CD14-positive monocyte (primary cell): ENCODE measurements at regions not wholly inside any gene's neighbourhood (a gene's known extent, or its start where the extent isn't known, plus 50 kb on each side); places are given as distances from the start of the nearest gene placed in this dataset.

ENCODE experiments used
- DNase-seq, 3 donors: peaks; one replicate each; pipeline ENCODE4 v3.0.0-alpha.2; 2011 to 2022
- H2AFZ ChIP-seq: 2 replicates; pipeline ENCODE4 v1.6.0; 2012; ENCODE audit warnings: mild to moderate bottlenecking, low read depth, low read length, inconsistent platforms; ENCODE audit not compliant: insufficient read depth, poor library complexity, severe bottlenecking
- H3K27ac ChIP-seq, 2 donors: 1 replicate in 1 of 2; 2 replicates in 1 of 2; pipeline ENCODE4 v1.5.1; 2012 to 2013; ENCODE audit warnings: low read length in 2 of 2, control low read depth in 1 of 2, inconsistent platforms in 1 of 2, low read depth in 1 of 2, mild to moderate bottlenecking in 1 of 2
- H3K27me3 ChIP-seq, 2 donors: one replicate each; pipeline versions ENCODE4 v1.6.0 to v1.6.1; 2011 to 2013; ENCODE audit warnings: low read length in 2 of 2; ENCODE audit not compliant: control insufficient read depth in 2 of 2, insufficient read depth in 2 of 2
- H3K36me3 ChIP-seq, 2 donors: replicated peaks in 1 of 2; 1 replicate in 1 of 2; 2 replicates in 1 of 2; pipeline versions ENCODE4 v1.5.1 to v1.6.1; 2012 to 2013; ENCODE audit warnings: low read length in 2 of 2, control low read depth in 1 of 2, inconsistent platforms in 1 of 2, mild to moderate bottlenecking in 1 of 2; ENCODE audit not compliant: insufficient read depth in 2 of 2, control insufficient read depth in 1 of 2
- H3K4me1 ChIP-seq, 2 donors: 1 replicate in 1 of 2; 2 replicates in 1 of 2; pipeline versions ENCODE4 v1.5.1 to v1.6.1; 2012 to 2013; ENCODE audit warnings: low read length in 2 of 2, control low read depth in 1 of 2, inconsistent platforms in 1 of 2, mild to moderate bottlenecking in 1 of 2, moderate library complexity in 1 of 2; ENCODE audit not compliant: insufficient read depth in 2 of 2, control insufficient read depth in 1 of 2
- H3K4me2 ChIP-seq: replicated peaks from 2 replicates; pipeline ENCODE3; 2012; ENCODE audit warnings: low read length, moderate library complexity, mild to moderate bottlenecking; ENCODE audit not compliant: poor library complexity, severe bottlenecking; ENCODE audit errors: extremely low read depth
- H3K4me3 ChIP-seq, 3 experiments: fragments of 200-600 bp in 1 of 3; sonication (generic) in 1 of 3; replicated peaks in 1 of 3; 1 replicate in 2 of 3; 2 replicates in 1 of 3; pipeline ENCODE4 v1.5.1; 2011 to 2013; ENCODE audit warnings: low read length in 3 of 3, mild to moderate bottlenecking in 3 of 3, control low read depth in 2 of 3, low read depth in 2 of 3, inconsistent platforms in 1 of 3, moderate library complexity in 1 of 3
- H3K79me2 ChIP-seq: 2 replicates; pipeline ENCODE4 v1.6.0; 2012; ENCODE audit warnings: mild to moderate bottlenecking, control low read depth, inconsistent platforms, low read length, moderate library complexity; ENCODE audit not compliant: insufficient read depth
- H3K9ac ChIP-seq: 2 replicates; pipeline ENCODE4 v1.6.0; 2017; ENCODE audit warnings: low read length, mild to moderate bottlenecking; ENCODE audit not compliant: insufficient read depth, poor library complexity, severe bottlenecking
- H3K9me3 ChIP-seq, 2 donors: replicated peaks in 1 of 2; 1 replicate in 1 of 2; 2 replicates in 1 of 2; pipeline versions ENCODE4 v1.5.1 to v1.6.1; 2012 to 2013; ENCODE audit warnings: low read length in 2 of 2, control low read depth in 1 of 2; ENCODE audit not compliant: control insufficient read depth in 1 of 2, insufficient read depth in 1 of 2
- H4K20me1 ChIP-seq: 2 replicates; pipeline ENCODE4 v1.6.0; 2012; ENCODE audit warnings: mild to moderate bottlenecking, low read length, control low read depth, moderate library complexity; ENCODE audit not compliant: insufficient read depth
- H3K27ac Mint-ChIP-seq, 7 donors: one replicate each; pipeline ENCODE4 v1.8.0; 2020; ENCODE audit warnings: mild to moderate bottlenecking in 7 of 7, mixed read lengths in 7 of 7, moderate library complexity in 6 of 7, inconsistent platforms in 2 of 7
- H3K27me3 Mint-ChIP-seq, 3 donors: one replicate each; pipeline ENCODE4 v1.8.0; 2021 to 2022; ENCODE audit warnings: low read depth in 3 of 3, mild to moderate bottlenecking in 3 of 3, mixed read lengths in 3 of 3, moderate library complexity in 3 of 3, inconsistent platforms in 1 of 3
- H3K36me3 Mint-ChIP-seq, 2 donors: one replicate each; pipeline ENCODE4 v1.8.0; 2020; ENCODE audit warnings: mixed read lengths in 2 of 2, inconsistent platforms in 1 of 2, mild to moderate bottlenecking in 1 of 2
- H3K4me1 Mint-ChIP-seq: one replicate; pipeline ENCODE4 v1.8.0; 2020; ENCODE audit warnings: mild to moderate bottlenecking, mixed read lengths
- H3K4me3 Mint-ChIP-seq, 2 donors: one replicate each; pipeline ENCODE4 v1.8.0; 2020; ENCODE audit warnings: mild to moderate bottlenecking in 2 of 2, mixed read lengths in 2 of 2, moderate library complexity in 1 of 2
- H3K9me3 Mint-ChIP-seq, 7 donors: one replicate each; pipeline ENCODE4 v1.8.0; 2020 to 2022; ENCODE audit warnings: mixed read lengths in 7 of 7, mild to moderate bottlenecking in 6 of 7, moderate library complexity in 6 of 7, inconsistent platforms in 2 of 7
- WGBS: methylation state at CpG from one replicate; pipeline ENCODE4 v1.1.5; 2013; ENCODE audit warnings: missing lambda C conversion rate; ENCODE audit not compliant: insufficient coverage; 5-methylcytosine and 5-hydroxymethylcytosine counted together
- intact Hi-C, 2 donors: fragments of 100-400 bp; cut with micrococcal nuclease; formaldehyde crosslinking; loops; one replicate each; pipeline versions ENCODE4 v1.15.0 to v1.15.1; 2023
- TF ChIP-seq, protein P1 (sequence below): fragments of 200-600 bp; IDR thresholded peaks from one replicate; pipeline ENCODE4 v1.8.0; 2022; ENCODE audit warnings: antibody characterized with exemption, mild to moderate bottlenecking

GRCh38 chr7:136403591-136403990, 426.4 kb upstream of the MTPN start:
- Mint-ChIP-seq H3K4me3 (no peak overlapping the region), H3K36me3 (no peaks in the 10 kb centered on the region), H3K9me3 (no peaks in the 10 kb centered on the region), H3K4me1 (no peaks in the 10 kb centered on the region), H3K27ac (no peak overlapping the region), H3K27me3 (peaks cover 0 to 1% (median 0%) of the 10 kb centered on the region in 3 donors)
- Histone ChIP-seq H4K20me1 (no peaks in the 10 kb centered on the region), H3K4me1 (no peaks in the 10 kb centered on the region), H3K4me2 (no peak overlapping the region), H2AFZ (no peak overlapping the region), H3K36me3 (no peaks in the 10 kb centered on the region), H3K27me3 (no peaks in the 10 kb centered on the region), H3K4me3 (no peak overlapping the region), H3K9me3 (no peaks in the 10 kb centered on the region), H3K79me2 (no peaks in the 10 kb centered on the region), H3K9ac (no peak overlapping the region), H3K27ac (no peak overlapping the region)
- TF ChIP-seq, protein P1, sequence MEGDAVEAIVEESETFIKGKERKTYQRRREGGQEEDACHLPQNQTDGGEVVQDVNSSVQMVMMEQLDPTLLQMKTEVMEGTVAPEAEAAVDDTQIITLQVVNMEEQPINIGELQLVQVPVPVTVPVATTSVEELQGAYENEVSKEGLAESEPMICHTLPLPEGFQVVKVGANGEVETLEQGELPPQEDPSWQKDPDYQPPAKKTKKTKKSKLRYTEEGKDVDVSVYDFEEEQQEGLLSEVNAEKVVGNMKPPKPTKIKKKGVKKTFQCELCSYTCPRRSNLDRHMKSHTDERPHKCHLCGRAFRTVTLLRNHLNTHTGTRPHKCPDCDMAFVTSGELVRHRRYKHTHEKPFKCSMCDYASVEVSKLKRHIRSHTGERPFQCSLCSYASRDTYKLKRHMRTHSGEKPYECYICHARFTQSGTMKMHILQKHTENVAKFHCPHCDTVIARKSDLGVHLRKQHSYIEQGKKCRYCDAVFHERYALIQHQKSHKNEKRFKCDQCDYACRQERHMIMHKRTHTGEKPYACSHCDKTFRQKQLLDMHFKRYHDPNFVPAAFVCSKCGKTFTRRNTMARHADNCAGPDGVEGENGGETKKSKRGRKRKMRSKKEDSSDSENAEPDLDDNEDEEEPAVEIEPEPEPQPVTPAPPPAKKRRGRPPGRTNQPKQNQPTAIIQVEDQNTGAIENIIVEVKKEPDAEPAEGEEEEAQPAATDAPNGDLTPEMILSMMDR: no peak
- intact Hi-C loops: no loop called here
- DNase-seq: no peak
- WGBS: no CpG with 5 or more reads among the region's 4 CpGs

DNA sequence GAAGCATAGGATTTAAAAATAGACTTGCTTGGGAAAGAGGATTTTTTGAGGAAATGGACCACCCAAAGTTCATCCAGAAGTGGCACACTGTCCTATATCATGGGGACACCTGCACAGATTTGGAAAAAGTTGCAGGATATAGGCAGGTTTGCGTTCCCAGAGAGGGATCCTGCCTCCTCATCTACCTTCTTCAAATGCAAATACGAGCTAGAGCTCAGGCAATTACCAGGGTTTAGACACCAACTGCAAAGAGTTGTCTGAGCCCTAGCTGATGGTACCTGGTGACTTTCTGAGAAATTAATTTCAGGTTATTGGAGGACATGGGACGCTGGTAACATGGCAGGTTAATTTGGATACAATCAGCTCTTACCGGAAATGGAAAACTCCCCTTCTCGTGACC, 423.7 kb upstream of the MTPN start:
- no peak overlapping the region for H3K27ac Mint-ChIP-seq
- H3K27me3 Mint-ChIP-seq: no peaks in the 10 kb centered on the region
- WGBS: no CpG with 5 or more reads among the region's 5 CpGs

More for the DNA sequence above, 423.7 kb upstream of the MTPN start:
- no peaks in the 10 kb centered on the region for H3K9me3 Mint-ChIP-seq
- TF ChIP-seq, protein P1: no peak
- intact Hi-C loops: no loop called here
- no peak overlapping the region for H3K4me3 Mint-ChIP-seq
- H2AFZ ChIP-seq: no peak overlapping the region
- no peaks in the 10 kb centered on the region for H3K4me1 Mint-ChIP-seq
- H3K9ac ChIP-seq: no peak overlapping the region
- H3K27me3 ChIP-seq: no peaks in the 10 kb centered on the region
- no peaks in the 10 kb centered on the region for H4K20me1 ChIP-seq
- H3K79me2 ChIP-seq: no peaks in the 10 kb centered on the region
- no peaks in the 10 kb centered on the region for H3K36me3 Mint-ChIP-seq
- H3K9me3 ChIP-seq: no peaks in the 10 kb centered on the region
- H3K4me2 ChIP-seq: no peak overlapping the region
- H3K27ac ChIP-seq: no peak overlapping the region
- H3K36me3 ChIP-seq: no peaks in the 10 kb centered on the region
- H3K4me3 ChIP-seq: no peak overlapping the region
- H3K4me1 ChIP-seq: no peaks in the 10 kb centered on the region
- no peak for DNase-seq
